IMR-90 (cell line): ENCODE measurements at regions not wholly inside any gene's neighbourhood (a gene's known extent, or its start where the extent isn't known, plus 50 kb on each side); places are given as distances from the start of the nearest gene placed in this dataset.

ENCODE experiments used
- ATAC-seq: fragments of 200-7000 bp; cut with Tn5 transposase; 2 replicates; pipeline ENCODE4 v1.9.1; 2020; ENCODE audit warnings: low read depth, mild to moderate bottlenecking, moderate library complexity
- BruUV-seq: library from RNA; stranded (reverse); fragments of 400-500 nt; replicated peaks from 2 replicates; lab custom pipeline; 2021; lab: Mats Ljungman, UMichigan
- CTCF ChIA-PET: fragments of 300-600 bp; formaldehyde crosslinking; extraction: SDS; loops from one replicate; lab custom pipeline; 2021; ENCODE audit warnings: antibody characterized with exemption; lab: Yijun Ruan, JAX
- POLR2A ChIA-PET: fragments of 300-600 bp; sonication (Branson Sonifier 250); formaldehyde crosslinking; loops from one replicate; lab custom pipeline; 2022; ENCODE audit warnings: antibody characterized with exemption; ENCODE audit not compliant: unreplicated experiment; lab: Charles Lee
- DNase-seq: peaks from one replicate; pipeline ENCODE4 v3.0.0; 2013
- H2AFZ ChIP-seq: replicated peaks from 2 replicates; pipeline ENCODE3; 2013; ENCODE audit warnings: low read length, mild to moderate bottlenecking; ENCODE audit not compliant: poor library complexity
- H2AK5ac ChIP-seq: 2 replicates; pipeline ENCODE4 v1.6.1; 2013; ENCODE audit warnings: low read depth, low read length, inconsistent platforms
- H2AK9ac ChIP-seq: replicated peaks from 2 replicates; pipeline ENCODE3; 2013; ENCODE audit warnings: mild to moderate bottlenecking, low read depth, low read length, moderate library complexity; ENCODE audit not compliant: poor library complexity
- H2BK120ac ChIP-seq: 2 replicates; pipeline ENCODE4 v1.6.1; 2013; ENCODE audit warnings: low read depth, low read length, inconsistent platforms
- H2BK15ac ChIP-seq: 3 replicates; pipeline ENCODE4 v1.6.1; 2013; ENCODE audit warnings: low read depth, low read length, inconsistent platforms
- H2BK20ac ChIP-seq: 2 replicates; pipeline ENCODE4 v1.6.1; 2013; ENCODE audit warnings: low read depth, mild to moderate bottlenecking, inconsistent platforms, low read length, moderate library complexity
- H2BK5ac ChIP-seq: 2 replicates; pipeline ENCODE4 v1.6.1; 2013; ENCODE audit warnings: mild to moderate bottlenecking, low read depth, low read length, inconsistent platforms; ENCODE audit not compliant: poor library complexity, severe bottlenecking
- H3K14ac ChIP-seq: replicated peaks from 2 replicates; pipeline ENCODE4 v1.6.1; 2013; ENCODE audit warnings: low read depth, low read length, inconsistent platforms
- H3K18ac ChIP-seq: 2 replicates; pipeline ENCODE4 v1.6.1; 2013; ENCODE audit warnings: low read depth, low read length, control low read depth
- H3K23ac ChIP-seq: 2 replicates; pipeline ENCODE4 v1.6.1; 2013; ENCODE audit warnings: low read depth, low read length, inconsistent platforms
- H3K27ac ChIP-seq: 2 replicates; pipeline ENCODE4 v1.5.1; 2013; ENCODE audit warnings: mild to moderate bottlenecking, control low read depth, low read length; ENCODE audit not compliant: insufficient read depth
- H3K27me3 ChIP-seq: 2 replicates; pipeline ENCODE4 v1.6.1; 2013; ENCODE audit warnings: low read length; ENCODE audit not compliant: control insufficient read depth, insufficient read depth
- H3K36me3 ChIP-seq: 2 replicates; pipeline ENCODE4 v1.6.1; 2013; ENCODE audit warnings: low read length, mixed read lengths; ENCODE audit not compliant: control insufficient read depth, insufficient read depth
- H3K4ac ChIP-seq: 2 replicates; pipeline ENCODE4 v1.6.1; 2013; ENCODE audit warnings: low read depth, low read length, inconsistent platforms
- H3K4me1 ChIP-seq: 2 replicates; pipeline ENCODE4 v1.6.1; 2013; ENCODE audit warnings: low read length, mixed read lengths; ENCODE audit not compliant: control insufficient read depth, insufficient read depth
- H3K4me2 ChIP-seq: 2 replicates; pipeline ENCODE4 v1.6.1; 2013; ENCODE audit warnings: low read depth, mild to moderate bottlenecking, control low read depth, low read length, moderate library complexity
- H3K4me3 ChIP-seq: 2 replicates; pipeline ENCODE4 v1.5.1; 2013; ENCODE audit warnings: low read depth, mild to moderate bottlenecking, control low read depth, low read length, moderate library complexity; ENCODE audit not compliant: insufficient read depth
- H3K56ac ChIP-seq: 2 replicates; pipeline ENCODE4 v1.6.1; 2013; ENCODE audit warnings: low read length, inconsistent platforms; ENCODE audit not compliant: insufficient read depth; ENCODE audit errors: extremely low read depth
- H3K79me1 ChIP-seq, 2 experiments: 2 replicates each; pipeline ENCODE4 v1.6.1; 2013; ENCODE audit warnings: low read length in 2 of 2, inconsistent platforms in 1 of 2, low read depth in 1 of 2
- H3K9ac ChIP-seq: 2 replicates; pipeline ENCODE4 v1.6.1; 2013; ENCODE audit warnings: low read depth, low read length, control low read depth
- H3K9me1 ChIP-seq: 2 replicates; pipeline ENCODE4 v1.6.1; 2013; ENCODE audit warnings: low read length, inconsistent platforms; ENCODE audit not compliant: insufficient read depth
- H3K9me3 ChIP-seq: 2 replicates; pipeline ENCODE4 v1.6.1; 2013; ENCODE audit warnings: low read length; ENCODE audit not compliant: control insufficient read depth, insufficient read depth
- H4K20me1 ChIP-seq: 2 replicates; pipeline ENCODE4 v1.6.1; 2013; ENCODE audit warnings: low read length, inconsistent platforms; ENCODE audit not compliant: insufficient read depth
- H4K5ac ChIP-seq: 2 replicates; pipeline ENCODE4 v1.6.1; 2013; ENCODE audit warnings: mild to moderate bottlenecking, low read depth, low read length, control low read depth
- H4K8ac ChIP-seq, 2 experiments: 2 replicates each; pipeline ENCODE4 v1.6.1; 2013; ENCODE audit warnings: low read depth in 2 of 2, low read length in 2 of 2, control low read depth in 1 of 2, inconsistent platforms in 1 of 2
- H4K91ac ChIP-seq: 2 replicates; pipeline ENCODE4 v1.6.1; 2013; ENCODE audit warnings: low read depth, low read length, inconsistent platforms; ENCODE audit not compliant: insufficient read depth
- BHLHE40 ChIP-seq: fragments of 150-350 bp; IDR thresholded peaks from 2 replicates; pipeline ENCODE4 v1.6.1; 2016; ENCODE audit warnings: mild to moderate bottlenecking, low read depth, low read length
- CEBPB ChIP-seq: IDR thresholded peaks from 2 replicates; pipeline ENCODE4 v1.6.1; 2012; ENCODE audit warnings: low read depth, low read length, improper control_type of control experiment
- CHD1 ChIP-seq: IDR thresholded peaks from 2 replicates; pipeline ENCODE4 v1.6.1; 2012; ENCODE audit warnings: low read depth, low read length, improper control_type of control experiment
- FOS ChIP-seq: fragments of 150-350 bp; IDR thresholded peaks from 2 replicates; pipeline ENCODE4 v1.6.1; 2016; ENCODE audit warnings: low read depth, low read length
- MAFK ChIP-seq: IDR thresholded peaks from 2 replicates; pipeline ENCODE4 v1.6.1; 2012; ENCODE audit warnings: low read depth, low read length, improper control_type of control experiment
- MAZ ChIP-seq: IDR thresholded peaks from 2 replicates; pipeline ENCODE4 v1.6.1; 2012; ENCODE audit warnings: low read depth, mild to moderate bottlenecking, low read length, improper control_type of control experiment, moderate library complexity, borderline replicate concordance
- MXI1 ChIP-seq: IDR thresholded peaks from 2 replicates; pipeline ENCODE4 v1.6.1; 2012; ENCODE audit warnings: low read depth, mild to moderate bottlenecking, low read length, moderate library complexity, borderline replicate concordance
- NFE2L2 ChIP-seq: fragments of 150-350 bp; IDR thresholded peaks from 2 replicates; pipeline ENCODE4 v1.6.1; 2016; ENCODE audit warnings: low read depth, mild to moderate bottlenecking, low read length
- POLR2A ChIP-seq: IDR thresholded peaks from 2 replicates; pipeline ENCODE4 v1.6.1; 2012; ENCODE audit warnings: mild to moderate bottlenecking, low read depth, low read length
- RAD21 ChIP-seq: IDR thresholded peaks from 2 replicates; pipeline ENCODE4 v1.6.1; 2012; ENCODE audit warnings: low read length, improper control_type of control experiment
- SMC3 ChIP-seq: fragments of 150-350 bp; IDR thresholded peaks from 2 replicates; pipeline ENCODE4 v1.6.1; 2016; ENCODE audit warnings: low read depth, mild to moderate bottlenecking, antibody characterized with exemption, low read length, moderate library complexity
- WGBS, 2 experiments: methylation state at CpG; one replicate each; pipeline versions ENCODE4 v1.1.5 to v1.1.7; 2013; ENCODE audit warnings: missing lambda C conversion rate in 2 of 2; ENCODE audit not compliant: insufficient read length in 1 of 2; ENCODE audit errors: extremely low coverage in 2 of 2; 5-methylcytosine and 5-hydroxymethylcytosine counted together
- dilution Hi-C: fragments of 300-500 bp; cut with HindIII; formaldehyde crosslinking; loops from one replicate; pipeline ENCODE4 v1.14.3; 2018; ENCODE audit warnings: low sequenced_read_pairs; ENCODE audit not compliant: unreplicated experiment
- in situ Hi-C: fragments of 300-500 bp; cut with MboI; formaldehyde crosslinking; loops from 3 replicates; pipeline ENCODE4 v1.14.3; 2019; ENCODE audit warnings: low sequenced_read_pairs, inconsistent platforms, mixed read lengths
- intact Hi-C: fragments of 100-400 bp; cut with micrococcal nuclease; formaldehyde crosslinking; loops from 2 replicates; pipeline ENCODE4 v1.10.0; 2022
- TF ChIP-seq, protein P1 (sequence below): fragments of 150-350 bp; IDR thresholded peaks from 2 replicates; pipeline ENCODE4 v1.6.1; 2017; ENCODE audit warnings: mild to moderate bottlenecking, antibody characterized with exemption, low read length, low read depth
- TF ChIP-seq, protein P2 (sequence below): fragments of 150-350 bp; IDR thresholded peaks from 2 replicates; pipeline ENCODE4 v1.6.1; 2016; ENCODE audit warnings: low read depth, mild to moderate bottlenecking, low read length, moderate library complexity, borderline replicate concordance

DNA sequence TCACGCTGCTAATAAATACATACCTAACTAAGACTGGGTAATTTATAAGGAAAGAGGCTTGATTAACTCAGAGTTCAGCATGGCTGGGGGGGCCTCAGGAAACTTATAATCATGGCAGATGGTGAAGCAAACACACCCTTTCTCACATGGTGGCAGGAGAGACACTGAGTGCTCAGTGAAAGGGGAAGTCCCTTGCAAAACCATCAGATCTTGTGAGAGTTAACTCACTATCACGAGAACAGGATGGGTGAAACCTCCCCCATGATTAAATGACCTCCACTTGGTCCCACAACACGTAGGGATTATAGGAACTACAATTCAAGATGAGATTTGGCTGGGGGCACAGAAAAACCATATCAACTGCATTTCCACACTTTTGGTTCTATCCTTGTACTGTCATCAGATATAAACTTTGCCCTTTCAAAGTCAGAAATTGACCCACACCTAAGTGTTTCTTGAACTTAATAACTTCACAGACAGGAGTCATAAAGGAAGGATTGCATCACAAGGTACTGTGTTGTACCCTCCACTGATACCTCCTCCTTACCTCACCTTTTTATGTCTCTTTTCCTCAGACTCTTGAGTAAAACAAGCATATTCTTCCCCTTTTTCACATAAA lies 319.1 kb upstream of the PIK3R1 start:
- Histone ChIP-seq H3K4me1 (no peaks in the 10 kb centered on the region), H2BK20ac (no peak overlapping the region), H2AK5ac (no peak overlapping the region), H4K20me1 (no peaks in the 10 kb centered on the region), H2BK15ac (no peak overlapping the region), H2BK5ac (no peak overlapping the region), H3K9me1 (no peaks in the 10 kb centered on the region), H2AK9ac (no peak overlapping the region), H2BK120ac (no peak overlapping the region), H3K23ac (no peak overlapping the region), H2AFZ (no peak overlapping the region), H3K27me3 (no peaks in the 10 kb centered on the region), H3K18ac (no peak overlapping the region), H4K5ac (no peak overlapping the region), H3K9ac (no peak overlapping the region), H3K4ac (no peak overlapping the region), H3K36me3 (no peaks in the 10 kb centered on the region), H3K27ac (no peak overlapping the region), H3K4me2 (no peak overlapping the region), H4K91ac (no peak overlapping the region), H3K79me1 (no peaks in the 10 kb centered on the region), H3K9me3 (no peaks in the 10 kb centered on the region), H3K14ac (no peak overlapping the region), H4K8ac (no peak overlapping the region), H3K56ac (no peak overlapping the region), H3K4me3 (no peak overlapping the region)
- no peak for TF ChIP-seq NFE2L2
- no peak for TF ChIP-seq MAFK
- no peak for TF ChIP-seq MXI1
- TF ChIP-seq BHLHE40 = no peak
- TF ChIP-seq CEBPB = no peak
- TF ChIP-seq CHD1 = no peak
- TF ChIP-seq, protein P1, sequence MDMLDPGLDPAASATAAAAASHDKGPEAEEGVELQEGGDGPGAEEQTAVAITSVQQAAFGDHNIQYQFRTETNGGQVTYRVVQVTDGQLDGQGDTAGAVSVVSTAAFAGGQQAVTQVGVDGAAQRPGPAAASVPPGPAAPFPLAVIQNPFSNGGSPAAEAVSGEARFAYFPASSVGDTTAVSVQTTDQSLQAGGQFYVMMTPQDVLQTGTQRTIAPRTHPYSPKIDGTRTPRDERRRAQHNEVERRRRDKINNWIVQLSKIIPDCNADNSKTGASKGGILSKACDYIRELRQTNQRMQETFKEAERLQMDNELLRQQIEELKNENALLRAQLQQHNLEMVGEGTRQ = no peak
- no peak for TF ChIP-seq MAZ
- TF ChIP-seq FOS = no peak
- TF ChIP-seq, protein P2, sequence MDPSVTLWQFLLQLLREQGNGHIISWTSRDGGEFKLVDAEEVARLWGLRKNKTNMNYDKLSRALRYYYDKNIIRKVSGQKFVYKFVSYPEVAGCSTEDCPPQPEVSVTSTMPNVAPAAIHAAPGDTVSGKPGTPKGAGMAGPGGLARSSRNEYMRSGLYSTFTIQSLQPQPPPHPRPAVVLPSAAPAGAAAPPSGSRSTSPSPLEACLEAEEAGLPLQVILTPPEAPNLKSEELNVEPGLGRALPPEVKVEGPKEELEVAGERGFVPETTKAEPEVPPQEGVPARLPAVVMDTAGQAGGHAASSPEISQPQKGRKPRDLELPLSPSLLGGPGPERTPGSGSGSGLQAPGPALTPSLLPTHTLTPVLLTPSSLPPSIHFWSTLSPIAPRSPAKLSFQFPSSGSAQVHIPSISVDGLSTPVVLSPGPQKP = no peak
- no peak for TF ChIP-seq SMC3
- TF ChIP-seq POLR2A = no peak
- no peak for TF ChIP-seq RAD21
- CTCF ChIA-PET = no interaction called here
- in situ Hi-C loops = no loop called here
- no peak for DNase-seq
- ATAC-seq = no peak
- WGBS, 2 experiments = 17% methylated on average over 1 of the region's 3 CpGs; no CpG with 5 or more reads in 1 of the 2 experiments
- BruUV-seq = no TSS peak
- intact Hi-C loops = no loop called here
- dilution Hi-C loops = no loop called here
- POLR2A ChIA-PET = no interaction called here
